ENCODE measurements at regions not wholly inside any gene's neighbourhood (a gene's known extent, or its start where the extent isn't known, plus 50 kb on each side); places are given as distances from the start of the nearest gene placed in this dataset.

DNA sequence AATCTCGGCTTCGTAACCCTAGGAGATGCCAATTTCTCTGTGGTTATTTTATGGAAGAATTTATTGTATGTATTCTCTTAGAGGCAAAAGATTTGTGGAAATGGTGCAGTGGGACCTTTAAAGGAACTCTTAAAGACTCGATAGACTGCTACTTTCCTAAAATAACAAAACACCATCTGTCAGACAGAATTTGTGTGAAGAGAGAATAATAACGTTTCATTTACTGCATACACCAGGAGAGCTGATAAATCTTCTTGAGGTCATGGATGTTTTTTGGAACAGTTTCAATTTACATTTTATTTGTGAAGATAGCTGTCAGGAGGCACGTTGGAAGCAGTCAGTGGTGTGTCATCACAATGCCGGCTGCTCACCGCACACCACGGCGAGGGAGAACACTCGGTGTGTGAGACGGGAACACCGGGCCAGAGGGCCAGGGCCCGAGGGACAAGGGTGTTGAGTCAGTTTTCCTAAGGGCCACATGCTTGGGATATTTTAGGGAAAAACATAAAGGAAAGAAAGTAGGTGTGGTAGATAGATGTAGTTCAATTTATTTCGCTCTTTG is 1681.0 kb upstream of the DDX18 start:
- no peak overlapping the region for H3K27ac ChIP-seq (ENCODE audit: low read depth in 2 of 2, low read length in 2 of 2)
- no peak for DNase-seq

DNA sequence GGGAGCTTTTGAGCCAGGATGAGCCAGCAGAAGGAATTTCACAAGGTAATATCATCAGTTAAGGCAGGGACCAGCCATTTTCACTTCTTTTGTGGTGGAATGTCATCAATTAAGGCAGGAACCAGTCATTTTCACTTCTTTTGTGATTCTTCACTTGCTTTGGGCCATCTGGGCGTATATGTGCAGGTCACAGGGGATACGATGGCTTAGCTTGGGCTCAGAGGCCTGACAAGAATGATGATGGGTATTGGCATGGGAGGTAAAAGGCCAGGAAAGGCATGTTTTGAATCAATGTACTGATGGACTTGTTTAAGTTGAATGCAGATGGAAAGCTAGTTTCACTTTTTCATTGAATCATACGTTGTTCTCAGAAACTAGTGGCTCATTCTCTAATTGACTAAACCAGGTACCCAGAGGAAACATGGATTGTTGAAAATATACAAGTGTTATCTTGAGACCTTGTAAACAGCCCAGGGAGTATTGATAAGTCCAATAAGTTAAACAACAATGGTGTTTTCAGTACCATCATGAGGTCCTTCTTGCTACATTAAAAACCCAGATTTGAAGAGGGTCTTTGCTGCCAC is 1672.5 kb upstream of the DDX18 start:
- Histone ChIP-seq H3K4me1 (ENCODE audit: control insufficient read depth in 2 of 3, insufficient read depth in 2 of 3, low read depth in 1 of 3, low read length in 3 of 3) (no peaks in the 10 kb centered on the region), H3K27me3 (ENCODE audit: control insufficient read depth, insufficient read depth, low read length) (no peaks in the 10 kb centered on the region), H3K9me3 (ENCODE audit: control insufficient read depth in 2 of 3, insufficient read depth in 1 of 3, low read length in 3 of 3) (no peaks in the 10 kb centered on the region), H3K36me3 (ENCODE audit: control insufficient read depth in 2 of 3, insufficient read depth in 3 of 3, low read length in 3 of 3) (no peaks in the 10 kb centered on the region), H3K9ac (ENCODE audit: low read length in 3 of 3) (no peak overlapping the region), H3K4me3 (ENCODE audit: low read length in 3 of 3) (no peak overlapping the region), H3K27ac (ENCODE audit: low read depth in 2 of 2, low read length in 2 of 2) (no peak overlapping the region)
- DNase-seq (no peak), FAIRE-seq (no peak)
- TF ChIP-seq, protein P1, sequence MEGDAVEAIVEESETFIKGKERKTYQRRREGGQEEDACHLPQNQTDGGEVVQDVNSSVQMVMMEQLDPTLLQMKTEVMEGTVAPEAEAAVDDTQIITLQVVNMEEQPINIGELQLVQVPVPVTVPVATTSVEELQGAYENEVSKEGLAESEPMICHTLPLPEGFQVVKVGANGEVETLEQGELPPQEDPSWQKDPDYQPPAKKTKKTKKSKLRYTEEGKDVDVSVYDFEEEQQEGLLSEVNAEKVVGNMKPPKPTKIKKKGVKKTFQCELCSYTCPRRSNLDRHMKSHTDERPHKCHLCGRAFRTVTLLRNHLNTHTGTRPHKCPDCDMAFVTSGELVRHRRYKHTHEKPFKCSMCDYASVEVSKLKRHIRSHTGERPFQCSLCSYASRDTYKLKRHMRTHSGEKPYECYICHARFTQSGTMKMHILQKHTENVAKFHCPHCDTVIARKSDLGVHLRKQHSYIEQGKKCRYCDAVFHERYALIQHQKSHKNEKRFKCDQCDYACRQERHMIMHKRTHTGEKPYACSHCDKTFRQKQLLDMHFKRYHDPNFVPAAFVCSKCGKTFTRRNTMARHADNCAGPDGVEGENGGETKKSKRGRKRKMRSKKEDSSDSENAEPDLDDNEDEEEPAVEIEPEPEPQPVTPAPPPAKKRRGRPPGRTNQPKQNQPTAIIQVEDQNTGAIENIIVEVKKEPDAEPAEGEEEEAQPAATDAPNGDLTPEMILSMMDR (IDR thresholded peaks at IDR 0.05; ENCODE audit: borderline replicate concordance, extremely low read depth, insufficient read depth), result no peak
- intact Hi-C loops (cut with DNase I), result no loop called here

More for the DNA sequence above, 1681.0 kb upstream of the DDX18 start:
- Histone ChIP-seq H3K27me3 (ENCODE audit: control insufficient read depth, insufficient read depth, low read length) (no peaks in the 10 kb centered on the region), H3K9ac (ENCODE audit: low read length in 3 of 3) (no peak overlapping the region), H3K4me1 (ENCODE audit: control insufficient read depth in 2 of 3, insufficient read depth in 2 of 3, low read depth in 1 of 3, low read length in 3 of 3) (no peaks in the 10 kb centered on the region), H3K4me3 (ENCODE audit: low read length in 3 of 3) (no peak overlapping the region), H3K9me3 (ENCODE audit: control insufficient read depth in 2 of 3, insufficient read depth in 1 of 3, low read length in 3 of 3) (peaks cover 0 to 2% (median 0%) of the 10 kb centered on the region in 3 donors), H3K36me3 (ENCODE audit: control insufficient read depth in 2 of 3, insufficient read depth in 3 of 3, low read length in 3 of 3) (no peaks in the 10 kb centered on the region)
- TF ChIP-seq, protein P1 (IDR thresholded peaks at IDR 0.05; ENCODE audit: borderline replicate concordance, extremely low read depth, insufficient read depth), result no peak
- no peak for FAIRE-seq
- intact Hi-C loops (cut with DNase I), result no loop called here

DNA sequence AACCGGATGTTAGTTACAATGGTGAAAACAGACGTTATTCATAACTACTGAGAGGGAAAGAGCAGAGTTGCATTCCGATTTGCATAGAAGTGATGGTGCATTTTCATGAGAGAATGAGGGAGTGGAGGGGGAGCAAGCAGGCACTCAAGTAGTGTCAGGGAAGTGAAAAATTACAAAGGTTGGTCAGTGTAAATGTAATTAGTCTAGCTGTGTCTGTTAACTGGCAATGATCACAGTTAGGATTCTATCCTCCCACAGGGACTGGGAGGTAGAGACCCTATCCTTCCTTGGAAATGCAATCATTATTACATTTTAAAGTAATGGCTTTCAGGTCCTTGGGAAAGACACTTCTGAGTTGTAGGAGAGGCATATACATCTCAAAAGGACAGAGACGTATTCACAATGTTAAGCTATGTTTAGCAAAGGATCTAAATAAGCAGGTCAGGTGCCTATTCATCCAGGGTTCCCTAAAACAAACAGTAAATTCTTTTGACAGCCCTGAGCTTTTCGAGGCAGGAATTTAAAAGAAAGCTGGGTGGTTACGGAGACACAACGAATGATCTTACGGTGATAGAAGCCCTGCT is 1671.8 kb upstream of the DDX18 start:
- Histone ChIP-seq H3K9ac (ENCODE audit: low read length in 3 of 3) (no peak overlapping the region), H3K9me3 (ENCODE audit: control insufficient read depth in 2 of 3, insufficient read depth in 1 of 3, low read length in 3 of 3) (no peaks in the 10 kb centered on the region), H3K4me3 (ENCODE audit: low read length in 3 of 3) (no peak overlapping the region), H3K27ac (ENCODE audit: low read depth in 2 of 2, low read length in 2 of 2) (no peak overlapping the region), H3K4me1 (ENCODE audit: control insufficient read depth in 2 of 3, insufficient read depth in 2 of 3, low read depth in 1 of 3, low read length in 3 of 3) (no peaks in the 10 kb centered on the region), H3K27me3 (ENCODE audit: control insufficient read depth, insufficient read depth, low read length) (no peaks in the 10 kb centered on the region), H3K36me3 (ENCODE audit: control insufficient read depth in 2 of 3, insufficient read depth in 3 of 3, low read length in 3 of 3) (no peaks in the 10 kb centered on the region)
- TF ChIP-seq, protein P1 (IDR thresholded peaks at IDR 0.05; ENCODE audit: borderline replicate concordance, extremely low read depth, insufficient read depth), result no peak
- intact Hi-C loops (cut with DNase I), result no loop called here
- no peak for FAIRE-seq
- no peak for DNase-seq

Data from kidney (tissue), 13 donors.